GM12874 (cell line): ENCODE measurements at regions not wholly inside any gene's neighbourhood (a gene's known extent, or its start where the extent isn't known, plus 50 kb on each side); places are given as distances from the start of the nearest gene placed in this dataset.

Experiments
- CTCF ChIP-seq: IDR thresholded peaks from 2 replicates; pipeline ENCODE4 v1.5.1; 2011; ENCODE audit warnings: low read depth, mild to moderate bottlenecking, control low read depth, low read length, moderate library complexity; ENCODE audit not compliant: insufficient read depth

- no peak for TF ChIP-seq CTCF
Observed at GRCh38 chr1:78254517-78254916, 208.8 kb downstream of the GIPC2 start.

- TF ChIP-seq CTCF, result no peak
Observed at GRCh38 chr1:78255383-78255782, 209.6 kb downstream of the GIPC2 start.

- no peak for TF ChIP-seq CTCF
Observed at GRCh38 chr1:78255846-78256245, 210.1 kb downstream of the GIPC2 start.

GRCh38 chr1:78263459-78263858 lies 217.7 kb downstream of the GIPC2 start:
- no peak for TF ChIP-seq CTCF

GRCh38 chr1:78263946-78264345 lies 218.2 kb downstream of the GIPC2 start:
- TF ChIP-seq CTCF, result no peak

- no peak for TF ChIP-seq CTCF
Observed at GRCh38 chr1:78267513-78268218, 221.9 kb downstream of the GIPC2 start.

- TF ChIP-seq CTCF, result no peak
Observed at GRCh38 chr1:78269591-78269990, 221.2 kb upstream of the PTGFR start.
